ENCODE measurements at regions not wholly inside any gene's neighbourhood (a gene's known extent, or its start where the extent isn't known, plus 50 kb on each side); places are given as distances from the start of the nearest gene placed in this dataset.

DNA sequence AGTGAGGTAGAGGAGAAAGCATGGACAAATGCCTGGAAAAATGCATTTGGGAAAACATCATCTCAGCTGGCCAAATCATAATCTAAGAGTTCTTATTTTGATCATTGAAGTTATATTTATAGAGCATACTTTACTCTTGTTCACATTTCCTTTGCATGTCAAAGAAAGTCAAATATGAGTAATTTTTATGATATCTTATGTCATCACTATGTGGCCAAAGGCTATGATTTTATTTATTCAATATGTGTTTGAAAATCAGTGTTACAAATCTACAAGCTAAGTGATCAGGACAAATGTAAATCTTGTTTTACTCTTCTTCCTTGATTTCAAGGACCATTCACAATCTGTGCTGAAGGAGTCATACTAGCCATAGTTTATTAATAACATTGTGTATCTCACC lies 237.2 kb upstream of the DPH6 start:
- DNase-seq = no peak

DNA sequence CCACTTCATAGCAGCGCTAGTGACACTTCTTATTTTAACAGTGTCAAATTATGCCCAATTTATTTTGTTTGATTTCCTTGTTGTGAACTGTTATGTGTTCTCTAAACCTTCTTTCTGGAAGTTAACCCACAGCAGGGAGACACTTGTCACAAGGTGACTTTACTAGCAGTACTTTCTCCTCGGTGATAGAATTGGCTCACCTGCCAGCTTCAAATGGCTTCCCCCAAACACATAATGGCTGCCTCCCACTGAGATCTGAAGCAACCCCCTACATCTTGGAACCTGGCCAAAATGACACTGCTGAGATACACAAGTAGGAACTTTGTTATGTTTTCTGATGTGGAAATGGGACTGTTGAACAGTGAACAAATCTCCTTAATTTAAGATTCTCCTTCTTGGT lies 238.8 kb upstream of the DPH6 start:
- no peak for DNase-seq

DNA sequence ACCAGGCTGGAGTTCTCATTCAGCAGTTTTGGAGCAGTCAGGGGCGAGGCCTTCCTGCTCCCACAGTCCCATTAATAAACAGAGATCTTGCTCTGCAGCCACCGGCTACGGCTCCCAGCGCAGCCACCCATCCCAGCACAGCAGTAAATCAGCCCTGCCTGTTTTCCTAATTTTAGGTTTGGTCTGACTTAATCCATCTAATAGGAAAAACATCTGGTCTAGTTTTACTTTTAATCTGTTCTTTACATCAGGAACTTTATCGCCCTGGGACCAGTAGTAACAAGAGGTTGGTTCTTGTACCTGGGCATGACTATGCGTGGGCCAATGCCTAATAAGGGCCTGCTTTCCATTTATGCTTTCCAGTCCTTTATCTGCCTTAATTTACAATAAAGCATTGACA lies 264.0 kb upstream of the DPH6 start:
- DNase-seq = no peak

DNA sequence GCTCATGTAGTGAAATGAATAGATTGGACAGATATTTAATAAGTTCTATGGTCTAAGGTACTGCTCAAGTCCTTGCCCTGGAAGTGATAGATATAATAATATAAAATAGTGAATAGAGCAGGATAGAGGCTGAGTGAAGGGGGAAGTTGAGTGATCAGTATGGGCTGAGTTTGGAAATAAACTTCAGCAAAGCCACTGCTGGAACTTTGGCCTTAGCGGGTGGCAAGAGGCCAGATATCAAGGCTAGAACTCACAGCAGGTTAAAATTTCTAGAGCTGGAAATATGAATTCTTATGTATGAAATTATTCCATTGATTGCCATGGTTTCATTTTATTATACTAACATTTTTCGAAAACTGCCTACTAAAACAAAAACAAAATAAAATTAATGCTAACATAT lies 267.6 kb upstream of the DPH6 start:
- no peak for DNase-seq

DNA sequence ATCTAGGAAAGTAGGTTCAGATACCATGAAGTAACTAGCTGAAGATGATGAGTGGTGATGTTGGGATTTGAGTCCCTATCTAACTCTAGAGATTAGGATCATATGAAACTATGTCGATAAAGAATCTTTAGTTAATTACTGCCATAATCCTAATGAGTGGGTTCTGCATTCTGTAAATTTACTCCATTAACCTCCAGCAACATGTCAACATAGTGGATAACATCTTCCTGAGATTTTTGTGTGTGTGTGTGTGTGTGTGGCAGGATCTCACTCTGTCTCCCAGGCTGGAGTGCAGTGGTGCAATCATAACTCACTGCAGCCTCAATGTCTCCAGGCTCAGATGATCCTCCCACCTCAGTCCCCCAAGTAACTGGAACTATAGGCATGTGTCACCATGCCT lies 272.9 kb upstream of the DPH6 start:
- DNase-seq = no peak

DNA sequence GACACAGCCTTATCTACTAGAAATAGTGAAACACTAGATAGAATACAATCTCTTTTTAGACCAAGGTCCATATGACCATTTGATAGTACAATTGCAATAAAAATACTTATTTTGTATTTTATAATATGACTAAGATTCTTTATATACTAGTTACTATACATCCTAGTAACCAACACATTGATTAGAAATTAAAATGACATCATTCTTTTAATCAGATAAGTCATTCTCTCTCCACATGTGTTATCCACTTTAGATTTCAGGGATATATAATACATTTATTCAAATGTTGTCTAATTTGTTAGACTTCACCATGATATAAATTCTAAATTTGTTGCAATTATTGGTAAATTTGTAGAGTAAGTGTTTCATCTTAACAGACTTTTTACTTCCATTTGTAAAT lies 276.2 kb upstream of the DPH6 start:
- no peak for DNase-seq

DNA sequence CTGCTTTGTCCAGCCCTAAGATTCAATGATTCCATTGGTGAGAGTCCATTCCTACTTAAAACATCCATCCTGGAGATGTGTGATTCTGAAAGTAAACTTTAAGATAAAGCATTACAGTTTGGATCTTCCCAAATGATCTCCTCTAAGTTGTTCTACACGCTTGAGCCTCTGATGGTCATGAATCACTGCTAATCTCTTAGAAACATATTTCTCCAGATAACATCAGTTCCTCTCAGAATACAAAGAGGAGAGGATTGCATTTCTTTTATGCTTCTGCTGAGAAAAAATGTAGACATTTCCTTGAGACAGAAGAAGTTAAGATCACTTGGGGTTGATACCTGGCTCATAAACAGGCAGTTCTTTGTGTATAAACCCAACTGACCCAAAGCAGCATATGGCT lies 281.2 kb upstream of the DPH6 start:
- DNase-seq = no peak

DNA sequence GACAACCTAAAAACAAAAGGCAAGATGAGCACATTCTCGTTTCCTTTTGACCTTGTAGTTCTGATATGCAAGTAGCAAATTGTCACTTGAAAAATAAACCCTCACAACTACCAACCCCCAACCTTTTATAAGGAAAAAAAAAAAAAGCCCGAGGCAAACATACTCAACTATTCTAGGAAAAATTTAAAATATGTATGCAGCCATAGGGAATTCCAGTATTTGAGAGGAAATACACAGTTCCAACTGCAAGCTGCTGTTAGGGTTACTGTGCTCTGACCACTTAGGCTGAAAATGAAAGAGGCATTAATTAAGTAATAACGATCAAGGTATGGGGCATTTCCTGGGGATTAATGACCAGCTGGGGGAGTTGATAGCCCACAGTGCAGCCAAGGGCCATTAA lies 281.9 kb upstream of the DPH6 start:
- DNase-seq = no peak

DNA sequence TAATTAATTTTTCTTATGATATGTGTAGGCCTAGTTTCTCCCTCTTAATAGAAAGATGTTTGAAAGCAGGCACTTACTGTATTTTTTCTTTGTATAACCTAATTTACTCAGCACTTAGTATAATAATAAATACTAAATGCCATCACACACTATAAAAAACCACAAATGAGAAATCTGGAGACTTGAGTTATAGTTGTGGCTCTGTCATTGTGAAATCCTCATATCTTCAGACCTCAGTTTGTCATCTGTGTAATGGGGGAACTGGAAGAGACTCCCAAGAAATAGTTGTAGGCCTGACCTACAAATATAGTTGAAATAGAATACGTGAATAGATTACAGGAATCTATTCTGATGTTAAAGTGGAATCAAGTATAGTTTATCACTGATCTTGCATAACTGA lies 287.6 kb upstream of the DPH6 start:
- DNase-seq = no peak

DNA sequence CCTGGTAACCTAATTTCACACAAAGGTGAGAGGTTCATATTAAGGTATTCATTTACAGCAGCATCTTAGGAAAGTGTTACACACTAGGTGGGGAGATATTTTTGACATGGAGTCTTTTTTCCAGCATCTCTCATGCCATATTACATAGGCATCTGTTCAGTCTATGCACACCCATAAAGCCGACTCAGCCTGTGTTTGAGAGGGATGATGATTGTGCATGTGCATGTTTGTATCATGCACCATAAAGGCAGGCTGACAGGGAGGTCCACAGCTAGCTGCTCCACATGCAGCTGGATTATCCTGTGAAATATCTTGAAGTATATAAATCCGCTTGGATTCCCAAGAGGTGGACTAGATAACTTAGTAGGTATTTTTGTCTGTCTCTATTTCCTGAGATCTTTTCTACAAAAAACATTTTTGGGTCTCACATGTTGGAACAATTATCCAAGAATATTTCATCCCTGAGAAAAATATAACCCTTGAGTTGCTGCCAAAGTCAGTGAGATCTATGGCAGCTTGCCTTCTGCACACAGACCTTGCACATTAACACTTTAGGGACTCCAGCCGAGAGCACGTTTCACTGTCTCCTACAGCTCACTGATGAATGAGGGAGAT lies 288.4 kb upstream of the DPH6 start:
- no peak for DNase-seq

DNA sequence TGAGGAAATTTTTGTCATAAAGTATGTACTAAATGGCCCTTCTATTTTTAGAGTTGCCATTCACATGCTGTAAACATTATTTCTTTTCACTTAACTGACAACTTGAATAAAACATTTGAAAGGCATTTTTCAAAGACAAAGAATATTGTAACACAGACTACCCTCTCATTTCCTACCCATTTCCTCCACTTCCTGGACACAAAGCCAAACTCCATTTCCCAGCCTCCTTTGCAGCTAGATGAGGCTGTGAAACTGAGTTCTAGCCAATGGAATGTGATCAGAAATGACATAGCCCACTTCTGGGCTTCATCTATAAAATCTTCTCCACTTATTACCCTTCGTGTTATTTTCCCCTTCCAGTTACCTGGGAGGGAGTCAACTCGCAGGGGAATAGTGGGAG lies 288.9 kb upstream of the DPH6 start:
- DNase-seq = no peak

DNA sequence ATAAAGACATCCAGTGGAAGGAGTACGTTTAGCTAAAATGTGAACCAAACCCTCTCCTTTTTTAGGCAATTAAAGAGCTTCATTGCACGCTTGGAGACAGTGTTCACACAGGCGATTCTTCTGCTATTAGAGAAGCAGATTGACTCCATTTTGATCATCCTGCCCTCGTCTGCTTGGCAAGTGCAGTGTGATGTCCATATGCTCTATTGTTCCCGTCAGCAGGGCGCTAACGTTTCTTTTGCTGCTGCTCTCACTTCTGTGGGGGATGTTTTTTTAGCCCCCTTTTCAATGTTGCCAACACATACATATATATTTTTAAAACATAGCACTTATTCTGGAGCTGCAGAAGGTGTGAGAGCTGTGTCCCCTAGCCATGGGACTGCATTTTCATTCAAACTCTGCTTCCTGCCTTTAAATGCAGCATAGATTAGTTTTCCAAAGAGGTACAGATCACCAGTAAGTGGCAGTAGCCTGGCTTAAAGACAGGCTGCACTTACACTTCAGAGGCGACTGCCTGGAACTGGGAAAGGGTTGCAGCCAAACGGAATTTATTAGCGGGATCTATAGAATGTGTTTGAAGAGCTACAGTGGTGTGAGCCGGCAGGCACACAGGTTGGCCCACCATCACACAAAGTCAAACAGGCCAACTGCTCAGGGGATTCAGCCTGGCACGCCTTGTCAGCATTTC lies 292.6 kb upstream of the DPH6 start:
- DNase-seq = no peak

DNA sequence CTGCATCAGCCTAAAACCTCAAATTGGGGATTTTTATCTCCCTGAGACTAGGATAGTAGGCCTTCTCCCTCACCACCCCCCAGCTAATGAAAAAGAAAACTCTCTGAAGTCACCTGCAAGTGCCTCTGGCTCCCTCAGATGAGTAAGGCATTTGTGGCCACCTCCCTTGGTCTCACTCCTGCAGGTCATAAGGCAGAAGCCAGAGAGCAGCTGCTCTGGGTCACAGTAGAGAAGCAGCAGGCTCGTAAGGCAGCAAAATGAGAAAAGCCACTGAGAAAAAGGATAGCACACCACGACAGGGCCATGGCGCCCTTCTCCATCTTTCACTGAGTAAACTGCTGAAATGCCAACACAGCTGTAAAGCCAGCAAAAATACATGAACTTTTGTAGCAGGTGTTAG lies 296.7 kb upstream of the DPH6 start:
- no peak for DNase-seq

DNA sequence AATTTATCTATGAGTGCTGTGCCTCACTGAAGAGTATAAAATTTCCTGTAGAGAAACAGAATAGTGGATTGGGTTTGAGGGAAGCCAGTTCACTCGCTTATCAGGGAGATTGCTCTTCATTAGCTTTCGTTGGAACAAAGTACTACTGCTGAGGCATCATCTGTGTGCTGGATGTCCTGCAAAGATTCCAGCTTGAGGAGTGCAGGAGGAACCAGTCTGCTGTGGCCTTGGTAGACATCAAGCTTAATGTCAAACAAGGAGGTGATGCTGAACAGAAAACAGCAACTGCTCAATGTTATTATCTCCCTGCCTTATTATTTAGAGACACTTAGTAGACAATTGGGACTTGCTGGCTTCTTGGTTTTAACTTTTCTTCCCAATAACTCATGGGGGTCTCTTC lies 297.5 kb upstream of the DPH6 start:
- DNase-seq = no peak

DNA sequence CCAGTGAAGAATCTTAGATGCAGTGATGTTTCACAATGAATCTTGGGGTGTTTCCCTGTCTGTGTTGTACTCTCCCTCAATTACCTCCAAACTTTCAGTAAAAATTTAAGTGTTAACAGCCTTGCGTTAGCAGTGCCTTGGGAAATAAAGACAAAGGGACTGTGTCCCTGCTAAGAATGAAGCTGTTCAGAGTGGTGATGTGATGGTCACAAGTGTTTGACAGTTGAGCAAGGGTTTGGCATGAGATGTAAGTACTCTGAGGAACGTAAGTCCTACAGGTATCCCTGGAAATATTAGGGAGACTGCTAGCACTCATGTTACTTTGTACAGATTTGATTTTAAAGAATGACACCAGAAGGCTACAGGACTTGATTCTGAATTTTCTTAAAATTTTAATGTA lies 304.3 kb upstream of the DPH6 start:
- DNase-seq = no peak

DNA sequence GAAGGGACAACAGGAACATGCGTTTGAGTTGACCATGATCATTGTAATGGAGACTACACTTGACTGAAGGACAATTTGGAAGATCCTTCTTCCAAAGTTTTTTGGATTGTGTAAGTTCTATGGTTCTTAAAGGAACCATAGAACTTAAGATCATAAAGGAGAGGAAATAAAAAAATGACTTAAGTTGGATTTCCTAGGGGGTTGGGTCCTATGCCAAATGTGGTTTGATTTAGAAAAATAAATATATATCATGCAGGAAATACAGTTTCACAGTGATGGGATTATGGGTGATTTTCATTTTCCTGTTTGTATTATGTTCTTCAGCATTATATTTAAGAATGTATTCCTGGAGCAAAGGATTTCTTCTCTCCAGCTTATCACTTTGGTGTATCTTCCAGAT lies 305.5 kb upstream of the DPH6 start:
- DNase-seq = no peak

DNA sequence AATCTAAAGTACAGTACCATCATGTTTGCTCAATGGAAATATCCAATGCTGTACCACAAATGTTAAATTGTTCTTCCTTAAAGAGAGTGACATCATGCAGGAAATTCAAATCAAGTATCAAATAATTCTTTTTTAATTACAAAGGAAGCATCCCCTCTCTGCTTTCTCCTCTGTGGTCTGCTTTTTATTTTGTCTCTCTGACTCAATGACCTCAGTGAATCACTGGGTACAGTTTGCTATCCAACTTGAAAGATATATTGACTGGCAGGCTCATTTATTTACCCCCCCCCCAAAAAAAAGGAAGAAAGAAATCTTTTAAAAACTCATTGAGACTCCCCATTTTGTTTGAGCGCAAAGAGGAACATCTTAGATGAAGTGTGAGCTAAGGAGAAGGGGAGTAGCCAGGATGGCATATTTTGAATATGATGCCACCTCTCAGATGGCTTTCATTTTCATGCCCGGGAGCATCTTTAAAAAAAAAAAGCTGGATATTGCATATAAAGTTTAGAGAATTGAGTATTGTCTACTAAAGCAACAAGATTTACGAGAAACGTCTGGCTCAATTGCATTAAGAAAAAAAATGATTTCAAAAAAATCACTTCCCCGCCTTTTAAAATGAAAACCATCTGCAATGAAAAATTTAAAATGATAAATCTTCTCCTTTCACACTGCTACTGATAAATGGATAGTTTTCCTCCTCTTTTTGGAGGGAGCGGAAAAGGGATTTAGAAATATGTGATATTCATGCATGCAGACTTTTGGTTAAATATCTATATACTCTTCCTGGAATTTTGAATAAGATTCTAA lies 307.1 kb upstream of the DPH6 start:
- no peak for DNase-seq

DNA sequence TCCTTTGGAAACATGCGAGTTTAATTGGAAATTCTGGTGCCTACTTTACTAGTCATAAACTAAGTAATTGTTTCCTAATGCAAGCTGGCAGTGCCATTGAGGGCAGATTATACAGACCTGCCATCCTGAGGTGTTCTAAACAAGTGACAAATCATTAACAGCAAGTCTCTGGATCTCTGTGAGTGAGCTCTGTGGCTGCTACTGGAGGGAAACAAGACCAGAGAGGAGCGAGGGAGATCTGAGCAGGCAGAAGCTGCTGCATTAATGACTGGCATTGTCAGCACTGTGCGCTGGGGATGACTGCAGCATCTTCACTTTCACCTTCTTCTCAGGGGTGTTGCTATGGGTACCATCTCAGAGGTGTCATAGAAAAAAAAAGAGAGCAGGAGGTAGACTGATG lies 308.4 kb upstream of the DPH6 start:
- no peak for DNase-seq

DNA sequence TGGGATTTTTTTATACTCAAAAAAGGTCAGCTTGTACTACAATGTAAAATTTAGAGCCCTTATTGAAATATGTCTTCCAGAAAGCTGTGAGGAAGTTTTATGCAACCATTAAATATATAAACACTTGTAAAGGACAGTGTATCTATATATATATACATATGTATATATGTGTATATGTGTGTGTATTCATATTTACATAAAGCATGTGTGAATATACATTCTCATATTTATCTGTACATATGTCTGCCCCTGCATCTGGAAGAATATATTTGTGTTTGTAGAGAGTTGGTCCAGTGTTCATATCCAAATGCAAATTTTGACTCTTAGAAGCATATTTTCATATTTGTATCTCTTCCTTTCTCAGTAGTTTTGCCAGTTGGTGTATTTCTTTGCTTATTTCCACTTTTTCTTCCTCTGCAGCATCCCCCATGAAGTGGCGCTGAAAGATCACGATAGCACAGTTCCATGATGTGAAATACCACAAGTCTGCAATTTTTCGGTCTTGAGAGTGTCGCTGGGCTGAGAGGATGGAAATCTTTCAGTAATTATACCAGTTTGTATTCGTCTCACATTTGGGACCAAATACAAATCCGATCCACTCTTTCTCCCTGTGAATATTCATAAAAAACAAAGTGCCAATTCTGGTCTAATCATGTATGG lies 311.7 kb upstream of the DPH6 start:
- DNase-seq = no peak

DNA sequence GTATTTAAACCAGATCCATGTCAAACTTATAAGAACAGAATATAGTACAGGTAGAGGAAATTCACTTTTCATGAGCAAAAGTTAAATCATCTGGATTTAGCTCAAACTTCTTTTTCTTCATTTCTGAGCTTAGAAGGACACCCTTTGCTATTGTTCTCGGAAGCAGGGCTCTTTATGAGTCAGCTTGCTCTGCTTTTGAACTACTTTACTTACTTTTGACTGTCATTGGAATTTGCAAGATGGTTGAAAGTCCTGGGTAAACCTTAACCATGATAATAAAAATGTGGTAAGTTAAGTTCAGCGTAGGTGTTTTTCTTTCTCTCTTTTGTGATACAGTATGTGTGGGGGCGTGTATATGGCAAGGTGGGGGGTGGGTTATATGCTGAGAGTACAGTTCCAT lies 312.7 kb upstream of the DPH6 start:
- no peak for DNase-seq

DNA sequence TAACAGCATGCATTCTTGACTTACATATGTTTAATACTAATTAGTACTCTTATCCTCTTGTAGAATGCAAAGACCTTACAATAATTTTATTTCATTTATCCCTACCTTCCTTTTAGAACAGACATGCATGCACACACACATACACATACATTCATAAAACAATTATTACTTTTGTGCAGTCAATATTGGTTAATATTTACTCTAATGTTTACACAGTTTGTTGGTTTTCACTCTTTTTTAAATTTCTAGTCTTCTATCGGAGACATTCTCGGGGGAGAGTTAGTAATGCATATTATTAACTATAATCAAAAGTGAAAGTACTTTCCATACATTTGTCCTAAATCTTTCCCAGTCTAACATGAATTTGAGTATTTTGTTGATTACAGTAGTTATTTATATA lies 317.7 kb upstream of the DPH6 start:
- DNase-seq = no peak

DNA sequence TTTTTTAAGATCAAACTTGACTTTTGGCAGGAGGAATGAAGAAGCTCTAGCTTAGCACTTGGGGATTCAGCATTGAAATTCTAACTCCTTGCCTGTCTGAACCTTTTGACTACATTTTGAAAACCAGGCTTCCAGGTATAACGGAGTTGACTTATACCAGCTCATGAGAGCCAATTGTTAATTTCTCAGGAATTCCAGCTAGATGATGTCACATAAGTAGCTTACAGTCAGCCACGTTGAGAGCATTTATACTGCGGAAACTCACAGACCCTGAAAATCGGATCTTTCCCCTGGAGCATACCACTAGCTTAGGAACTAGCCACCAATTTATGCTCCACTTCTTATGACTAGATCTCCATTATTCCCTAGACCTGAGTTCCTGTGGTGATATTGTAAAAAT lies 321.4 kb upstream of the DPH6 start:
- DNase-seq = no peak

DNA sequence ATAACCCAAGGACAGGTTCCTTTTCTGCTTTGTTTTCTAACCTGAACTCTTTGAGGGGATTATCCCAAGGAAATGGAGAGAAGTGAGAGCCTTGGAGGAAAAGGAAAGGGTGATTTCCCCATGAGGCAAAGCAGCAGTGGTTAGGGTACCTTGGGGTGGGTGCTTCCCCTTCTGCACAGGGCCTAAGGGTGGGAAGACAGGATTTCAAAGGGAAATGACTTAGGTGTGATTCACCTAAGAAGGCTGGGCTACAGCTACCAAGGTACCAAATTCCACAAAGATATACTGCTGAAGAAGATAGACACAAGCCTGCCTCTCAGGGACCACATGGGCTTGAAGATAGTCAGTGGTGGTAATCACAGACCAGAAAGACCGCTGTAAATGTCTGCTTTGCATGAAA lies 325.3 kb upstream of the DPH6 start:
- no peak for DNase-seq

DNA sequence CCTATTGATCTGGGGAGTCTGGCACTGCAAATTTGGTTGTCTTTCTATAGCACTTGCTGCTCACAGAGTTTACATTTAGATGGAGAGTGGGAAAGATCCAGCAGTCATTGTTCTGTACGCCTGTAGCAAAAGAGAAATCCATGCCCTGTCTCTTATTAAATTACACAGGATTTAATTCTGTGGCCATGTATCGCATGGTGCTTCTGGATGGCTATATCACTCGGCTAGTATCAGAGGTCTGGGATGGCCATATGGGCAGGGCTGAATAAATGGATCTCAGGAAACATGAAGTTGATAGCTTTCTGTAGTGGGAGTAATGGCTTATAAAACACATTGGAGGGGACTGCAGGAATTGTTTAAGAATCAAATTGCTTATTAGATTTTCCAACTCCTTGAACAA lies 325.8 kb upstream of the DPH6 start:
- DNase-seq = no peak

Measured in NCI-H1048 (cell line).